ENCODE measurements at regions not wholly inside any gene's neighbourhood (a gene's known extent, or its start where the extent isn't known, plus 50 kb on each side); places are given as distances from the start of the nearest gene placed in this dataset.
A peak's percentile ranks its signal among the peaks of the same experiment; 100 is the strongest.
"Not testable (repeated sequence)": the region's sequence is repeated elsewhere in the genome, so short reads cannot be mapped to it uniquely, and the experiment has no call there.

GRCh38 chr17:12195418-12195817 is 174.7 kb downstream of the MAP2K4 start:
- Histone ChIP-seq H2BK5ac (ENCODE audit: low read length) (no peak overlapping the region), H2BK12ac (ENCODE audit: low read length) (no peak overlapping the region), H2BK15ac (ENCODE audit: low read length) (no peak overlapping the region), H3K9me3 (replicated peaks in 1 of 2; ENCODE audit: control insufficient read depth in 2 of 2, insufficient read depth in 1 of 2, low read depth in 1 of 2, low read length in 2 of 2) (peaks cover 0 to 2% of the 10 kb centered on the region in 2 donors), H3K36me3 (replicated peaks in 1 of 2; ENCODE audit: control insufficient read depth in 2 of 2, insufficient read depth in 2 of 2, low read length in 2 of 2) (no peaks in the 10 kb centered on the region), H2AFZ (ENCODE audit: low read length) (no peak overlapping the region), H3K79me1 (ENCODE audit: low read depth, low read length) (no peaks in the 10 kb centered on the region), H4K91ac (ENCODE audit: low read depth, low read length, poor library complexity) (no peak overlapping the region), H3K9ac (ENCODE audit: low read depth, low read length, poor library complexity) (no peak overlapping the region), H2AK5ac (ENCODE audit: low read depth, low read length) (no peak overlapping the region), H3K4me2 (ENCODE audit: insufficient read depth, low read length, poor library complexity, severe bottlenecking) (no peak overlapping the region), H3K23ac (ENCODE audit: low read depth, low read length, poor library complexity) (no peak overlapping the region), H3K18ac (ENCODE audit: low read length) (no peak overlapping the region), H3K27ac (replicated peaks; ENCODE audit: low read length) (no peak overlapping the region), H3K27me3 (ENCODE audit: control insufficient read depth in 3 of 3, insufficient read depth in 3 of 3, low read depth in 1 of 3, low read length in 3 of 3) (no peaks in the 10 kb centered on the region), H3K4me1 (ENCODE audit: control insufficient read depth in 2 of 2, insufficient read depth in 1 of 2, low read depth in 1 of 2, low read length in 2 of 2) (no peaks in the 10 kb centered on the region), H3K4me3 (ENCODE audit: low read length in 2 of 2) (no peak overlapping the region), H2BK120ac (ENCODE audit: low read depth, low read length) (no peak overlapping the region), H3K4ac (ENCODE audit: low read length) (no peak overlapping the region), H4K8ac (ENCODE audit: low read depth, low read length) (no peak overlapping the region), H3K14ac (ENCODE audit: low read length) (no peak overlapping the region)
- DNase-seq (ENCODE audit: low spot score): no peak
- WGBS, 2 donors (ENCODE audit: extremely low coverage in 2 of 2, insufficient read length in 2 of 2, insufficient replicate concordance in 1 of 2): no CpG with 5 or more reads among the region's 4 CpGs

GRCh38 chr17:12201294-12201880 is 180.7 kb downstream of the MAP2K4 start:
- Histone ChIP-seq H2BK120ac (ENCODE audit: low read depth, low read length) (no peak overlapping the region), H2AK5ac (ENCODE audit: low read depth, low read length) (no peak overlapping the region)

GRCh38 chr17:12209632-12210191 is 189.0 kb downstream of the MAP2K4 start:
- Histone ChIP-seq H3K4me1 (ENCODE audit: control insufficient read depth in 2 of 2, insufficient read depth in 1 of 2, low read depth in 1 of 2, low read length in 2 of 2) (no peaks in the 10 kb centered on the region), H2AFZ (ENCODE audit: low read length) (no peak overlapping the region), H4K91ac (ENCODE audit: low read depth, low read length, poor library complexity) (no peak overlapping the region), H3K27ac (replicated peaks; ENCODE audit: low read length) (no peak overlapping the region), H3K9ac (ENCODE audit: low read depth, low read length, poor library complexity) (no peak overlapping the region), H3K4me2 (ENCODE audit: insufficient read depth, low read length, poor library complexity, severe bottlenecking) (no peak overlapping the region), H3K9me3 (replicated peaks in 1 of 2; ENCODE audit: control insufficient read depth in 2 of 2, insufficient read depth in 1 of 2, low read depth in 1 of 2, low read length in 2 of 2) (no peaks in the 10 kb centered on the region), H2BK5ac (ENCODE audit: low read length) (no peak overlapping the region), H2AK5ac (ENCODE audit: low read depth, low read length) (no peak overlapping the region), H3K79me1 (ENCODE audit: low read depth, low read length) (no peaks in the 10 kb centered on the region), H2BK120ac (ENCODE audit: low read depth, low read length) (no peak overlapping the region), H3K27me3 (ENCODE audit: control insufficient read depth in 3 of 3, insufficient read depth in 3 of 3, low read depth in 1 of 3, low read length in 3 of 3) (no peaks in the 10 kb centered on the region), H4K8ac (ENCODE audit: low read depth, low read length) (no peak overlapping the region), H3K18ac (ENCODE audit: low read length) (no peak overlapping the region), H2BK15ac (ENCODE audit: low read length) (no peak overlapping the region), H3K23ac (ENCODE audit: low read depth, low read length, poor library complexity) (no peak overlapping the region), H3K4me3 (ENCODE audit: low read length in 2 of 2) (no peak overlapping the region), H3K36me3 (replicated peaks in 1 of 2; ENCODE audit: control insufficient read depth in 2 of 2, insufficient read depth in 2 of 2, low read length in 2 of 2) (no peaks in the 10 kb centered on the region), H3K14ac (ENCODE audit: low read length) (no peak overlapping the region), H3K4ac (ENCODE audit: low read length) (no peak overlapping the region), H2BK12ac (ENCODE audit: low read length) (no peak overlapping the region)
- no CpG with 5 or more reads among the region's 2 CpGs for WGBS, 2 donors (ENCODE audit: extremely low coverage in 2 of 2, insufficient read length in 2 of 2, insufficient replicate concordance in 1 of 2)
- no peak for DNase-seq (ENCODE audit: low spot score)

More at GRCh38 chr17:12201294-12201880, 180.7 kb downstream of the MAP2K4 start:
- H3K14ac ChIP-seq (ENCODE audit: low read length): no peak overlapping the region
- H3K18ac ChIP-seq (ENCODE audit: low read length): no peak overlapping the region
- peak overlapping the region in 1 of 2 donors; percentile 68 for H3K4me3 ChIP-seq (ENCODE audit: low read length in 2 of 2)
- no peak overlapping the region for H4K8ac ChIP-seq (ENCODE audit: low read depth, low read length)
- H3K27ac ChIP-seq (replicated peaks; ENCODE audit: low read length): no peak overlapping the region
- H2BK5ac ChIP-seq (ENCODE audit: low read length): no peak overlapping the region
- H3K9ac ChIP-seq (ENCODE audit: low read depth, low read length, poor library complexity): no peak overlapping the region
- no peak overlapping the region for H2BK15ac ChIP-seq (ENCODE audit: low read length)
- no CpG with 5 or more reads among the region's 4 CpGs for WGBS, 2 donors (ENCODE audit: extremely low coverage in 2 of 2, insufficient read length in 2 of 2, insufficient replicate concordance in 1 of 2)
- H2AFZ ChIP-seq (ENCODE audit: low read length): no peak overlapping the region
- DNase-seq (ENCODE audit: low spot score): no peak
- H3K23ac ChIP-seq (ENCODE audit: low read depth, low read length, poor library complexity): no peak overlapping the region
- no peak overlapping the region for H3K4me2 ChIP-seq (ENCODE audit: insufficient read depth, low read length, poor library complexity, severe bottlenecking)
- no peaks in the 10 kb centered on the region for H3K36me3 ChIP-seq (replicated peaks in 1 of 2; ENCODE audit: control insufficient read depth in 2 of 2, insufficient read depth in 2 of 2, low read length in 2 of 2)
- H3K27me3 ChIP-seq (ENCODE audit: control insufficient read depth in 3 of 3, insufficient read depth in 3 of 3, low read depth in 1 of 3, low read length in 3 of 3): no peaks in the 10 kb centered on the region
- H3K79me1 ChIP-seq (ENCODE audit: low read depth, low read length): no peaks in the 10 kb centered on the region
- no peak overlapping the region for H2BK12ac ChIP-seq (ENCODE audit: low read length)
- no peaks in the 10 kb centered on the region for H3K4me1 ChIP-seq (ENCODE audit: control insufficient read depth in 2 of 2, insufficient read depth in 1 of 2, low read depth in 1 of 2, low read length in 2 of 2)
- H3K4ac ChIP-seq (ENCODE audit: low read length): no peak overlapping the region
- H4K91ac ChIP-seq (ENCODE audit: low read depth, low read length, poor library complexity): no peak overlapping the region
- no peaks in the 10 kb centered on the region for H3K9me3 ChIP-seq (replicated peaks in 1 of 2; ENCODE audit: control insufficient read depth in 2 of 2, insufficient read depth in 1 of 2, low read depth in 1 of 2, low read length in 2 of 2)

- H2BK5ac ChIP-seq (ENCODE audit: low read length); H3K18ac ChIP-seq (ENCODE audit: low read length); H2BK15ac ChIP-seq (ENCODE audit: low read length); H3K79me1 ChIP-seq (ENCODE audit: low read depth, low read length); H3K36me3 ChIP-seq (replicated peaks in 1 of 2; ENCODE audit: control insufficient read depth in 2 of 2, insufficient read depth in 2 of 2, low read length in 2 of 2); H3K27me3 ChIP-seq (ENCODE audit: control insufficient read depth in 3 of 3, insufficient read depth in 3 of 3, low read depth in 1 of 3, low read length in 3 of 3); H3K23ac ChIP-seq (ENCODE audit: low read depth, low read length, poor library complexity); H2BK120ac ChIP-seq (ENCODE audit: low read depth, low read length); H3K9ac ChIP-seq (ENCODE audit: low read depth, low read length, poor library complexity); H2BK12ac ChIP-seq (ENCODE audit: low read length); H3K4me3 ChIP-seq (ENCODE audit: low read length in 2 of 2); H3K14ac ChIP-seq (ENCODE audit: low read length); H2AFZ ChIP-seq (ENCODE audit: low read length); H4K91ac ChIP-seq (ENCODE audit: low read depth, low read length, poor library complexity); H3K4ac ChIP-seq (ENCODE audit: low read length); H3K4me1 ChIP-seq (ENCODE audit: control insufficient read depth in 2 of 2, insufficient read depth in 1 of 2, low read depth in 1 of 2, low read length in 2 of 2); DNase-seq (ENCODE audit: low spot score); H3K9me3 ChIP-seq (replicated peaks in 1 of 2; ENCODE audit: control insufficient read depth in 2 of 2, insufficient read depth in 1 of 2, low read depth in 1 of 2, low read length in 2 of 2); H3K4me2 ChIP-seq (ENCODE audit: insufficient read depth, low read length, poor library complexity, severe bottlenecking); H3K27ac ChIP-seq (replicated peaks; ENCODE audit: low read length); H4K8ac ChIP-seq (ENCODE audit: low read depth, low read length): not testable (repeated sequence)
- WGBS, 2 donors (ENCODE audit: extremely low coverage in 2 of 2, insufficient read length in 2 of 2, insufficient replicate concordance in 1 of 2): no CpG with 5 or more reads among the region's 59 CpGs
- H2AK5ac ChIP-seq (ENCODE audit: low read depth, low read length): peak overlapping the region; percentile 9
Observed at GRCh38 chr17:12220714-12221439, 200.2 kb downstream of the MAP2K4 start.
